Raji (cell line): ENCODE measurements at regions not wholly inside any gene's neighbourhood (a gene's known extent, or its start where the extent isn't known, plus 50 kb on each side); places are given as distances from the start of the nearest gene placed in this dataset.

ENCODE experiments used
- POLR2A ChIP-seq: IDR thresholded peaks from 2 replicates; pipeline ENCODE4 v1.6.1; 2011; ENCODE audit warnings: low read depth, low read length, control low read depth; ENCODE audit not compliant: insufficient read depth

DNA sequence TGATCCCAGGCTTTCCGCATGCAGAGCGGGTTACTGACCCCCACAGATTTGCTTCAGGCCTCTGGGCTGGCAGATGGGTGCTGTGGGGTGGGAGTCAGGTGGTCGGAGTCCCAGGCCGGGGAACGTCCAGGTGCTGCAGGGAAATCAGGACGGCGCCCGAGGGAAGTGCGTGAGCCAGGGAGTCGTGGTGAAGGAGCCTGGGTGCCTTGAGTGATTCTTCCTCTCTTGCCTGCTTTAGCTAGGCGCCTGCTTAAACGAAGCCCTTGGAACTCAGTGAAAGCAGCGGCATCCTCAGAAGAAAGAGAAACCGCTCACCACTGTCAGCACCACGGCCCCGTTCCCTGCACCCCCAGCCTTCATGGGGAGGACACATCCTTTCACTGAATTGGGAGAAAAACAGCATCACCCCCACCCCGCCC, 455.6 kb downstream of the BRD1 start:
- no peak for TF ChIP-seq POLR2A

DNA sequence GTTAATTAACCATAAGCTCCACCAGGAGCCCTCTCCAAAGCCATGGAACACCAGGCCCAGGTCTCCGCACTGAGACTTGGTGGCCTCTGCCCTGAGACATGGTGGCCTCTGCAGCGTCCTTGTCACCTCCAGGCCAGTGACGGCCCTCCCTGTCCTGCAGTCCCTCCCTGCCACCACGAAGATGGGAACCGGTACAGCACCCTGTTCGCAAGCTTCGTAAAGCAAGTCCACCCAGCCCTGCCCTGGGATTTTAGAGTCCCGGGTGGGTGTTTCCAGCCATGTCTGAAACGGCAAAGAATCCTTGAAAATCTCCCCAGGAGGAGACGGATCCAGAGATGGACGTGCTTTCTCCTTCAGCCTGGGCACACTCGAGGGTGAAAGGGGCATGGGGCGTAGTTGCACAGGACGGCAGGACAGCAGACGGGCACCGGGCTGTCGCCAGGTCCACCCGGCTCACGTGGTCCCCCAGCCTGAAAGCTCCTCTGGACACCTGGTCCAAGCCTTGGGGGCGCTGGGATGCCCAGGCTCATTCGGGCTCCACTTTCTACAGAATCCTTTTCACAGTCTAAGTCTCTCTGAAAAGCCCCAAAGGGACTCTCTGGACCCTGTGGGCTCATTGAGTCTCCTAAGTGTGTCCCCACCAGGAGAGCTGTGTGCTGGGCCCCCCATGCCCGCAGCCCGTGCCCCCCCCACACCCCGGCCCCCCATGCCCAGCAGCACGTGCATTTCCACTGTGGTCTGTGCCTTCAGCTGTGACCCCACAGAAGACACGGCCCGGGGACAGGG, 456.2 kb downstream of the BRD1 start:
- no peak for TF ChIP-seq POLR2A

DNA sequence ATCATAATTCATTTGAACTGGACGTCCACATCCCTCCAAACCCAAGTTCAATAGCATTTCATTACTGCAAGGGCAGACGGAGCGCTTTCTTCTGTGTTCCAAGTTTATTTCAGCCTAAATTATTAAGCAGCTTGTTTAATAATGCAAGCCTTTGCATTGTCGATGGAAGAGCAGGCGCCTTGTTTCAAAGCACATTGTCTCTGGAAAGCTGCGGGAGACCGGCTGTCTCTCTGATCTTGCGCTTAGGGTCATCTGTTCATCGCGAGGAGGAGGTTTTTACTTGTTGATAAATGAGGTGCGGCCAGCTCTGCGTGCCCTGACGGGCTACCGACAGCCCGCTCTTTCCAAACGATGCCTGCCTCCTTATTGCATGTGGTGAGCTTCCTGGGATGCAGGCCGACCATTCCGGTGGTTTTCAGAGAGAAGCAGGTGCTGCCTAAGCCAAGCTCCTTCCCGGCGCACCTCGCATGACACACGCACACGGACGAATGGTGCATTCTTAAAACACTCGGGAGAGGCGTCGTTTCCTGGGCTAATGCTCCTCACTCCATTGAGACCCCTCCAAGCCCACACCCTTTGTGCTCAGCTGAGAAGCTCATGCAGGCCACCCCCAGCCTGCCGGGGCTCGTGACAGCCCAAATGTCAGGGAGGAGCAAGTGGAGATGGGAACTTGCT, 456.9 kb downstream of the BRD1 start:
- TF ChIP-seq POLR2A = no peak

DNA sequence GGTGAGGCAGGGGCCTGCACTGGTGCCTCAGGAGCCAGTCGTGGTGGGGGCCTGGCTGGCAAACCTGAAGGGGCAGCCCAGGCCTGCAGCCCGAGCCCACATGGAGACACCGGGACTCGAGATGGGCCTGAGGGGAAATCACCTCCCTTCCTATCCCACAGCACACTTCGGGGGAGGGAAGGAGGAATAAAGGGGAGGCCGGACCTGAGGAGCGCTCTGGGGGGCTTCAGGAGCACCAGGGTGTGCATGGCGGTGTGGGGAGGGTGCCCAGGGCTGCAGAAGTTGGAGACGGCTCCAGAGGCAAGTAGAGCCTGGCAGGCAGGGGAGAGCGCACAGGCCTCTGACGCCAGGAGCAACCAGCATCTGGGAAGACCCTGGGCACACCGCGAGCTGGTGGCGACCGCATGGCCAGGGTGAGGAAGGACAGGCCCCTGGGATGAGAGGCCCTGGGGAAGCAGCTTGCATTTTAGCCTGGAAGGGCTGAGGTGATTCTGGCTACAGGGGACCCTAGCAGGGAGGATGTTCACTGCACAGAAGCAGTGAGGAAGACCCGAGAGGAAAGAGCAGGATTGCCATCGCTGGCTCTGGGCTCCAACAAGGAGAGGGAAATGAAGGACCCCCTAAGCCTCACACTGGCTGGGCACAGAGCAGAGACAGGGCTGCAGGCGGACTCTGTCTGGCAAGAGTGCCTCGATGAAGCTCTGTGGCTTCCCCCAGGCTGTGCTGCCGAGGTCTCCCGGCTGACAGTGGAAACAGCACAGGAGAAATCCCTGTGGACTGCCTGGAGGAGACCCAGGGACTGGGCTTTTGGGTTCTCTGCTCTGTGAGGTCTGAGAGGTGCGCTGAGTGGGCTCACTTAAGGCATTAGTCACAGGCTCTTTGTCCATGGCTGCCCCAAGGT, 457.7 kb downstream of the BRD1 start:
- TF ChIP-seq POLR2A = no peak

DNA sequence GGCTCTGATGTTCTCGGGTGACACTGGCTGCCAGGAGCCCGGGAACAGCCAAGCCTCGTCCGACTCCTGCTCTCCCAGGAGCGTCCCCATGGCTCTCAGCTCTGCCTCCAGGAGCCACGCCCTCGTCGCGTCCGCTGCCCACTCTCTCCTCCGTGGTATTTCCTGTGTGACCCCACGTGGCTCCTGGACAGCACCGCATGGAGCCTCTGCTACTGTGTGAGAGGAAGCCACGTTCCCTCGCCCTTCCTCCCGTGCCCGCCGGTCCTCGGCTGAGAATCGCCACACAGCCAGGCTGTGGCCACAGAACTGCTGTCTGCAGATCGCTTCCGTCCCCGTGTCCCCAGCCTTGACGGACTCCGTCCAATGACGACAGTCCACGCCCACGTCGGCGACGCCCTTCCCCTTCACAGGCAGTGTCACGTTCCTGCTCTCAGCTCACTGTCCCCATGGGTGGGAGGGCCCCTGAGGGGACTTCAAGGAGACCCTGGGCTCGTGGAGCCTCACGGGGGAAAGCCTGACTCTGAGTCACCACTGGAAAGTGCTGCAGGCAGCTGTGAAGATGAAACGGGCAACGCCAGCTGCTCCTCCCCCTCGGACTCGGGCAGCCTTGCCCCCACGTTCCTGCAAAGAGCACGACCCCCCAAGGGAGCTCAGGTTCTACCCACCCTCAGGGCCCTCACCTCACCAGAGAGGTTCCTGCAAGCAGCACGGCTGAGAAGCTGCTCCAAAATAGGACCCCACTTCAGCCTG, 458.5 kb downstream of the BRD1 start:
- no peak for TF ChIP-seq POLR2A

DNA sequence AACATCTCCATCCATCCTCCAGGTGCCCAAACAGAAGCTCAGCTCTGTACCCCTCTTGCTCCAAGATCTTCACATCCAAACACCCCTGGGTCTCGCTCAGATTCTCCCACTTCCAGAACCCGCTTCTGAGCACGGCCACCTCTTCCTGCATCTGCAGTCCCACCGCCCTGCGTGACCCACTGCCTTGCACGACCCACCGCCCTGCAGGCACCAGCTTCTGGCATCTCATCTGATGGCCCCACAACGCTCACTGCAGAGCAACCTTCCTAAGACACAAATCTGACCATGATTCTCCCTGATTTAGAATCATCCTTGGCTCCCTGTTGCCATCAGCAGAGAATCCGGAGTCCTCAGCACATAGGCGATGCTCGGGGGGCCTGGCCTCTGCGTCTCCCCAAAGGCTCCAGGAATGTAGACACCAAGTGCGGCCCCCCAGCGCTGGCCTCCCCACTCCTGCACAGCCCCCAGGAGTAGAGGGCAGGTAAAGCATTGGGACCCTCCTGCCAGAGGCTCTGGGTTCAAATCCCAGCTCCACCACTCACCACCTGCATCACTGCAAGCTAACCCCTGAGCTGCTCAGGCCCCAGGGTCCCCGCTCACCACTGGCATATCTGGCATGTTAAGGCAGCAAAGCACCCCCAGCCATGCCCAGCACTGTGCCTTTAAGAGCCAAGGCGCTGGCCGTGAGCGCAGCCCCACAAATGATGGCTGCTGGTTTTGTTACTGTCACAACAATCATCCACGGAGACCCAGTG, 459.3 kb downstream of the BRD1 start:
- TF ChIP-seq POLR2A = no peak

DNA sequence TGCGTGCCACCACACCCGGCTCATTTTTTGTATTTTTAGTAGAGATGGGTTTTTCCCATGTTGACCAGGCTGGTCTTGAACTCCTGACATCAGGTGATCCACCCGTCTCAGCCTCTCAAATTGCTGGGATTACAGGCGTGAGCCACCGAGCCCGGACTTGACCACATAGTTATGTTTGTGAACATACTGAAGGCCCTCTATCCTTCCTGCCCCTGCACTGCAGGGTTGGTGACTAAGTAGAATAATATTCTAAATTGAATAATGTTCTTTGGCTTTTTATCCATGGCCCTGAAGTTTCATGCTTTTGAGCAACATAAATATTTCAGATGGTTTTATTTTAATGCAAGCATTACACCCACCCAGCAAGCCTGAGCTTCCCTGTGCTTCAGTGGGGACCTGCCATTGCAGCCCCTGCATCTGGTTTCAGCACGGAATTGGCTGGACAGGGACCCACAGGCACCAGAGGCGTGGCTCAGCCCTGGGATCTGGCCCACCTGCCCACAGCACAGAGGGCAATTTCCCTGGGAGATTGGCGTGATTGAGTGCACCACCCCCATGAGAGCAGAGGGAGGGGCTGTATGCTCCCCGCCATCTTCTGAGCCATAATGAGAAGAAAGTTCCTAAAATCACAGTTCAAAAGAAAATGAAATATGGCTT, 460.5 kb downstream of the BRD1 start:
- TF ChIP-seq POLR2A = no peak

DNA sequence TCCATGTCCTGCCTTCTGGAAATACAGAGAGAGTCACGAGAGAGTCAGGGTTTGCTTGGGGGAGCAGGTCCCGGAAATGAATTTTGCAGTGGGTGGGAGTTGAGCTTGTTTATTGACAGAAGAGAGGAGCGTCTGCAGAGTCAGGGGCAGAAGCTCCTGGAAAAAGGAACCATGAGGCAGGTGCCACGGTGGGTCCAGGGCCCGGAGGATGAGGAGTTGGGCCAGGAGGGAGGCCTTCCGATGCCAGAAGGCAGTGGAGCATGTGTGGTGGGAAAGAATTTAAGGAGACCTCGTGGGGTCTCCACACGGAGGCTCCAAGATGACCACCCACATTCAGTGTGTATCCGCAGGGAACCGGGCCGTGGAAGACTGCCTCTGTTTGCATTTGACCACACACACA, 461.2 kb downstream of the BRD1 start:
- no peak for TF ChIP-seq POLR2A

DNA sequence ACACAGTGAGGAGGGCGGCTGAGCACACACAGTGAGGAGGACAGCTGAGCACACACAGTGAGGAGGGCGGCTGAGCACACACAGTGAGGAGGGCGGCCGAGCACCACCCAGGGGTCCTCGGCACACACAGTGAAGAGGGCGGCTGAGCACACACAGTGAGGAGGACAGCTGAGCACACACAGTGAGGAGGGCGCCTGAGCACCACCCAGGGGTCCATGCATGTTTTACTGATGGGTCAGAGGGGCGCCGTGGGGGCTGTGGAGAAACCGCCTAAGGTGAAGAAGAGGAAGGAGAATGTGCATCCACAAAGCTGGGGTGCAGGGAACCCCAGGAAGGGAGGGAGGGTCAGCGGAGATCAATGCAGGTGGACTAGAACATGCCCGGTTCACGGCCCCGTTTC, 461.8 kb downstream of the BRD1 start:
- TF ChIP-seq POLR2A = no peak

DNA sequence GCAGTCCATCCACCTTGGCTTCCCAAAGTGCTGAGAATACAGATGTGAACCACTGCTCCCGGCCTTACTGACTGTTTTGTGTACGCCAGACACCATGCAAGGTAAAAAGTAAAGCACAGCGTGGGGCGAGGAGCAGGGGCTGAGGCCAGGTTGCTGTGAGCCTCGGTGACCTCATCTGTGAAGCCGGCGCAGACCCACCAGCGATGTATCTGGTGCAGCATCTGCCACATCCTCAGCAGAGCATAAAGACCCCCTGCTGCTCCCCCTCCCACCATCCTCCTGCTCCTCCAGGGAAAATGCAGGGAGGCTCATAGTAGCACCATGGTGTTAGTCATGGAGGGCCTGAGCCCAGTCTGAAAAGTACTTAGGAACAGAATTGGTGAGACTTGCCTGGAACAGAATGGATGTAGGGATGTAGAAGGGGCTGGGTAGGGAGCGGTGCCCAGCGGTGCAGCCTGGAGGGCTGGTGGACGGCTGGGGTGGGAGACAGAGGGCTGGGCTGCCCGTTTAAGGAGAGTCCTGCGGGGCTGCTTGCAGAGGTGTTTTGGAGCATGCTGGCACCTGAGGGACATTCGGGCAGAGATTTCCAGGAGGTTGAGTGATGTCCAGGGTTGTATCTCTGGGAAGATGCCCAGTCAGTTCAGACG, 462.4 kb downstream of the BRD1 start:
- TF ChIP-seq POLR2A = no peak

DNA sequence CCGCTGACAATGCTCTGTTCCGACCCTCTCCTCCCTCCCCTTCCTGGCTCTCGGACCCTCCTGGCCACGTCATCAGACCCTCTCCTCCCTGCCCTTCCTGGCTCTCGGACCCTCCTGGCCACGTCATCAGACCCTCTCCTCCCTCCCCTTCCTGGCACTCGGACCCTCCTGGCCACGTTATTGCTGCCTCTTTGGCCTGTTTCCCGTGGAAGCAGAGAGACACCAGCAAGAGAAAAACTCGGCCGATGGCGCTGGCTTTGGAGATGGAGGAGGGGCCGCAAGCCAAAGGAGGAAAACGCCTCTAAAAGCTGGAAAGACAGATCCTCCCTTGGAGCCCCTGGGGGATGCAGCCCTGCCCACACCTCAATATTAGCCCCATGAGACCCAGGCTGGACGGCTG, 463.3 kb downstream of the BRD1 start:
- no peak for TF ChIP-seq POLR2A

DNA sequence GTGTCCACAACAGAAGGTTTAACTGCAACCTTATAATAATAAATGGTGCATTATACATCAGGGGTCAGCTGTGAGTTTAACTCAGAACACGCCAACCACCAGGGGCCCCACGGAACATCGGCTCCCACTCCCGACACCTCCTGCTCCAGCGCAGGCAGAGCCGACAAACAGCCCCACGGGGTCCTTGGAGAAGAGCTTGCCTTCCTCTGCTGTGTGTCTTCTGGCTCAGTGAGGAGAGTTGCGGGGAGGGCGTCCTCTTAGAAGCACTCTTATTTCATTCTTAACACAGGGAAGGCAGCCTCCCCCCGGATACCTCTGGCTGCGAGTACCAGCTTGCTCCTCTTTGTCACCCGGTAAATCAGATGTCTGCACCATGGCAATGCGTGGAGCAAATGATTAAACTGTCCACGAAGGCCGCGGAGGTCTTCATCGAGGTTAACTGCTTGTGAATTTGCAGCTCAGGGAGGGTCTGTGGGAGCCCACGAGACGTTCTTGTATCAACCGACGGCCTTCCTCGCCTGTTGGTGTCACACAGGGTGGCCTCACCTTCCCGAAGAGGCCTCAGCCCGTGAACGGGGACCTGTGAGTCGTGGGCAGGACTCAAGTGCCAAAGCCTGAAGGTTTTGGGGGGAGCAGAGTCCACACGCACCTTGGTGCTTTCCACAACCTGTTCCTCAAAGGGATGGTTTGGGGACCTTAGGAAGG, 464.0 kb downstream of the BRD1 start:
- no peak for TF ChIP-seq POLR2A

DNA sequence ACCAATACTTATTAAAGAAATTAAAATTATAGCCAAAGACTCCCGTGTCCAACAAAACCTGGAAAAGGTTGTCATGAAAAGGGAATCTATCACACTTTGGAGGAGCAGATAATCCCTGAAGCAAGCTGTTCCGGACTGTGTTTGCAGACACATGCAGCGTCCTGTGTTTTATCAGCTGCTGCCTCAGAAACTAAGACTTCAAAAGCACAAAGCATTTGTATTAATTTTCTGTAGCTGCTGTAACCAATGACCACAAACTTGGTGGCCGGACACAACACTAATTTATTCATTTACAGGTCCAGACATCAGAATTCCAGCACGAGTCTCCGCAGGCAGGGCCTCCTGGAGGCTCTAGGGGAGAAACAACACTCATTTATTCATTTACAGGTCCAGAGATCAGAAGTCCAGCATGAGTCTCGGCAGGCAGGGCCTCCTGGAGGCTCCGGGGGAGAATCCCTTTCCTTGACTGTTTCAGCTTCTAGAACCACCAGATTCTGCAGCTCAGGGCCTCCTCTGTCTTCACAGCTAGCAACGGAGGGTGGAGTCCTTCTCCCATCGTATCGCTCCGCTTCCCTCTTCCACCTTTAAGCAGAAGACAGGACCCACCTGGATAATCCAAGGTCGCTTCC, 465.3 kb downstream of the BRD1 start:
- TF ChIP-seq POLR2A = no peak

DNA sequence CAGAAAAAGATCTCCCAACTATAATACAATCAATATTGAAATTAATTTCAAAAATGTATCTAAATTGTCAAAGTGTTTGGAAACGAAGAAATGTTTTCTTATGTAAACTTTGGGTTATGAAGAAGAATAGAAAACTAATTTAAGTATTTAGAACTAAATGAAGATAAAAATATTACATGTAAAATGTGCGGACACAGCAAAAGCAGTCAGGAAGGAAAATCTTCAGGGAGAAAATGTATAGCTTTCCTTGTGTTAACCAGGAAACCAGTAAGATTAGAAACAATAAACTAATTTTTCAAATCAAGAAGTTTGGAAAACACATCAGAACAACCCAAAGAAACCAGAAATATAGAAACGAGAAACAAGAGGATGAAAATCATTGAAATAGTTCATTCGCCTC, 466.5 kb downstream of the BRD1 start:
- no peak for TF ChIP-seq POLR2A
